ENCODE measurements at regions not wholly inside any gene's neighbourhood (a gene's known extent, or its start where the extent isn't known, plus 50 kb on each side); places are given as distances from the start of the nearest gene placed in this dataset.

DNA sequence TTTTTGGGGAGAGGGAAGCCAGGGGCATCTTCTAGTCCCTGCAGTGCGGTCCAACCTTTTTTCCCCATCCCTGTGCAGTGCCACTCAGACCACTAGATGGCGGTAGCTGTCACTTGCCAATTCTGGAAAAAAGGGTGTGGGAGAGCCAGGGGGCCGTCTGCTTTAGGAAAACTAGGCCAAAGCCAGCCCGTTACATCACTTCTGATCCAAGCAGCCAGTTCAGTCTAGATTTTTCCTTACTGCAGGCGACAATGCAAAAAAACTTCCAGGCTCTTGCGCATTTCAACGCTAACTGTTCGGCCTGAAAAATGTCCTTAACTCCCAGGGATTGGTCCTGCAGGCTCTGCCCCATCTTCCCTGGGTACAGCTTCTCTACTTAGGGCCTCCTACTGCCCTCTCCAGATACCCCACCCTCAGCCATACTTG, 69.2 kb upstream of the CES5A start:
- DNase-seq (ENCODE audit: low read depth), result peak; percentile 34

DNA sequence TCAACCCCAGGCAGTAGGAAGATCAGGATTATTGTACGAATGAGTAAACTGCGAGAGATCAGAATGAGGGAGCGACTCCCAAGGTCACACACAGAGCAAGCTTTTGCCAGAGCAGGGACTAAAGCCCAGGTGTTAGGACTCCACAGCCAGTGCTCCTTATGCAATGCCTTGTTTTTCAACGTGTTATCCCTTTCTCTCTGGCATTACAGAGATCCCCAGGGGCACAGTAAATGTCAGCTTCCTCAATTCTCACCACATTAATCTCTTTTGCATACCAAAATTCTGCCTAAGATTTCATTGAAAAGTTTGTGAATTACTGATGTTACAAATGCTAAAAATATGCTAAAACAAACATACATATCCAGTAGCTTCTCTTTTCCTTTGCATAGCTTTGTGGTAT, 68.1 kb upstream of the CES5A start:
- no peak for DNase-seq (ENCODE audit: low read depth)

DNA sequence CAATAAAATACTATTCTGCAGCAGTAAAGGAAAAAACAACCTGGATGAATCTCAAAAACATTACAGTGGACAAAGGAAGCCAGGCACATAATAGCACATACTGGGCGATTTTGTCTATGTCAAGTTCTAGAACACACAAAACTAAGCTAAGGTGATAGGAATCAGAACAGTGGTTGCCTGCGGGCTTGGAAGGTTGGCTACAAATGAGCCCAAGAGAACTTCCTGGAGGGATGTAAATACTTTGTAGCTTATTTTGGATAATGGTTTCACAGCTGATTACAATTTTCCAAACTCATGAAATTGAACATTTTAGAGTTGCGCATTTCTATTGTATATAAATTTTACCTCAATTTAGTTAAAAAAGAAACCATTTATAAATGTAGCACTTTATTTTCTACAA, 67.6 kb upstream of the CES5A start:
- no peak for DNase-seq (ENCODE audit: low read depth)

DNA sequence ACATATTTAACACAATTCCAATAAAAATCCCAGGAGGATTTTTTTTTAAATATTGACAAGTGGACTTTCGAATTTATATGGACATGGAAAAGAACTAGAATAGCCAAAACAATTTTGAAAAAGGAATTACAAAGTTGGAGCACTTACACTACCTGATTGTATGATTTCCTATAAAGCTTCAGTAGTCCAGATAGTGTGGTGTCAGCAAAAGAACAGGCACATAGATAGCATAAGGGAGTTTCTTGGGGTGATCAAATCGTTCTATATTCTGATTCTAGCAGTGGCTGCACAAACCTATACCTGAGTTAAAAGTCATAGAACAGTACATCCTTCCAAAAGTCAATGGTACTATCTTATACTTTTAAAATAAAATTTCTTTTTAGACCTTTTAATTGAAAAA, 66.4 kb upstream of the CES5A start:
- no peak for DNase-seq (ENCODE audit: low read depth)

DNA sequence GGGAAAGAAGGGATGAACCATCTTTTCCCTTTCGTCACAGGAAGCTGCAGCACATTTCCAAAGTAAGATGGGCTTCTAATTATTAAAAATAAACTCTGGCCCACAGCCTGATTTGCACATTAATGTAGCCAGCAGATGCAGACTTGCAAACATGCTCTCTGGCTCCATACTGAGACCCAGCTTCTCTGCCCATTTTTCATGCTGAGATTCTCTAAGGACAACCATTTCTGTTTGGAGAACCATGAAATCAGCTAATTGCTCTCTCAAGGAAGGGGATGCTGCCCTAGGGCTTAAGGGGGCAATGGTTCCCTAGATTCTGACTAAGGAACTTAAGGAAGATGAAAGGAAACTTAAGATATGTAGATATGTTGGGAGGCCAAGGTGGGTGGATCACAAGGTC, 63.0 kb upstream of the CES5A start:
- no peak for DNase-seq (ENCODE audit: low read depth)

DNA sequence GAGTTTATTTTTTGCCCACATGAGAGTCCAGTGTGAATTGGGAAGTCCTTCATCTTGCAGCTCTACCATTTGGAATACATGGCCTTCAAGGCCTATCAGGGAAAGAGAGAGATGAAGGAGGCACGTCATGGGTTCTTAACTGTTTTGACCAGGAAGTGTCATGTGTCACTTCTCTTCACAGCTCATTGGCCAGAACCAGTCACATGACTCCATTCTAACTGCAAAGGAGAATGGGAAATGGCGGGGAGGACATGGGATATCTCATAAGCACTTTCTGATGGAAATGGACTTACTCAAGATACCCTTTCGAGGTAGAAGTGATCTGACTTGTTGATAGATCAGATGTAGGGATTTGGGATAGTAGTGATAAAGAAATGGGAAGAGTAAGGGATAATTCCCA, 57.9 kb upstream of the CES5A start:
- no peak for DNase-seq (ENCODE audit: low read depth)

DNA sequence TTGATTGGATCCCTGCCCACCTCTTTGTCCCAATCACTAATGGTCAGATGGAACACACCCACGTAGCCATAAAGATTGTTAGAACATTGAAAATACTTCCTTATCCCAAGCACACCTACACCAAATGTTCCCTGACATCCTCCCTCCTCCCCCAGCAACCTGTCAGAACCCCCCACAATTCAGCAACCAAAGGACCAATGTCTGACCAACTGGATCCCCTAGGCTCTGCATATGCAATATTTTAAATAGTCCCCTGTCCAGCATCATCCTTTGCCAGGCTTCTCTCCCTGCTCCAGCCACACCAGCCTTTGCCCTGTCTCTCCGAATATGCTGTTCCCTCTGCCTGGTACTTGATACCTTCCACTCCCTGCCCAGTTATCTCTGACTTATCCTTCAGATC, 54.9 kb upstream of the CES5A start:
- no peak for DNase-seq (ENCODE audit: low read depth)

DNA sequence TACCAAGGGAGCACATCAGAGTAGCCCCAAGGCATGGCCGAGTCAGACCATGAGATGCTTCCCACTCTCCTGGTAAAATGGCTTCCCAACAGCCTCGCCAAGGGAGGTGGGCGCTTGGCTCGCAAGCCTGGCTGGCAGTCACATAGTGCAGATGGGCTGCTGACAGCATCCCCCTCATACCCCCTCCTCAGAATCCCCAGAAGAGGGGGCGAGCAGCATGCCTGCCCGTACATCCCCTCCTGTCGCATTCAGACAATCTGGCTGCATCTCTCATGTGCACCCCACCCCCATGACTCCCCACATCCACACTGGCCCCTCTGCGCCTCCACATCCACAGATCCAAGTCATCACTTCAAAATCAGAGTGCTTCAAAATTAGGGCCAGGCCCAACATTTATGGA, 54.0 kb upstream of the CES5A start:
- DNase-seq (ENCODE audit: low read depth), result no peak

DNA sequence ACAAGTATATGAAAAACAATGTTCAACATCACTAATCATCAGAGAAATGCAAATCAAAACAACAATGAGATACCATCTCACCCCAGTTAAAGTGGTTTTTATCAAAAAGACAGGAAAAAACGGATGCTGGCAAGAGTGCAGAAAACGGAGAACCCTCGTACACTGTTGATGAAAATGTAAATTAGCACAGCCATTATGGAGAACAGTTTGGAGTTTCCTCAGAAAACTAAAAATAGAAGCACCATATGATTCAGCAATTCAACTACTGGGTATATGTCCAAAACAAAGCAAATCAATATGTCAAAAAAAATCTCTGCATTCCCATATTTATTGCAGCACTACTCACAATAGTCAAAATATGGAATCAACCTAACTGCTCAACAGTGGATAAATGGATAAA, 50.1 kb upstream of the CES5A start:
- DNase-seq (ENCODE audit: low read depth), result no peak

Measured in iris pigment epithelial cell (primary cell).